Keratinocyte (primary cell): ENCODE measurements at regions not wholly inside any gene's neighbourhood (a gene's known extent, or its start where the extent isn't known, plus 50 kb on each side); places are given as distances from the start of the nearest gene placed in this dataset.

Experiments
- EZH2 ChIP-seq: IDR thresholded peaks from one replicate; pipeline ENCODE4 v1.6.1; 2012; ENCODE audit warnings: inconsistent platforms, mild to moderate bottlenecking, low read length, moderate library complexity
- TF ChIP-seq, protein P1 (sequence below), 3 experiments: IDR thresholded peaks in 1 of 3; conservative IDR thresholded peaks in 1 of 3; optimal IDR thresholded peaks in 1 of 3; 2 replicates in 2 of 3; 3 replicates in 1 of 3; pipeline versions ENCODE3 to v1.5.1; 2011; ENCODE audit warnings: low read length in 3 of 3, mild to moderate bottlenecking in 3 of 3, moderate library complexity in 2 of 3, control low read depth in 1 of 3, inconsistent platforms in 1 of 3; ENCODE audit not compliant: insufficient read depth in 2 of 3; ENCODE audit errors: extremely low read depth in 1 of 3

DNA sequence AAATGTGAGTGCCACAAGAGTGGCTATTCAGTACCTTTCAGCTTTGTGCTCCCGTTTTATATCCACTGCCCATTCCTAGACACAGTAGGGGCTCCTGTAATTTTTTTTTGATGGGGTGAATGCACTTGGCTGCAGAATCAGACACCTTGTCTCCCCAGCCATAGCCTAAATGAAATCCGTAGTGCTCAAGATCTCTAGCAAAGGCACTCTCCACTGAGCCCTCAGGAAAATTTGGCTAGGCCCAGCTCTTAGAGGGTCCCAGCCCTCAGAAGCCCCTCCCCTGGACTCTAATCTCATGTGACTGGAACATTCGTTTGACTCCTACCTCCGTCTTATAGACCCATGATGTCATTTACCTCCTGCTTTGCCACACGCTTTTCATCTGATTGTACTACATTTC is 323.9 kb downstream of the SMAD2 start:
- TF ChIP-seq EZH2 = no peak
- TF ChIP-seq, protein P1, sequence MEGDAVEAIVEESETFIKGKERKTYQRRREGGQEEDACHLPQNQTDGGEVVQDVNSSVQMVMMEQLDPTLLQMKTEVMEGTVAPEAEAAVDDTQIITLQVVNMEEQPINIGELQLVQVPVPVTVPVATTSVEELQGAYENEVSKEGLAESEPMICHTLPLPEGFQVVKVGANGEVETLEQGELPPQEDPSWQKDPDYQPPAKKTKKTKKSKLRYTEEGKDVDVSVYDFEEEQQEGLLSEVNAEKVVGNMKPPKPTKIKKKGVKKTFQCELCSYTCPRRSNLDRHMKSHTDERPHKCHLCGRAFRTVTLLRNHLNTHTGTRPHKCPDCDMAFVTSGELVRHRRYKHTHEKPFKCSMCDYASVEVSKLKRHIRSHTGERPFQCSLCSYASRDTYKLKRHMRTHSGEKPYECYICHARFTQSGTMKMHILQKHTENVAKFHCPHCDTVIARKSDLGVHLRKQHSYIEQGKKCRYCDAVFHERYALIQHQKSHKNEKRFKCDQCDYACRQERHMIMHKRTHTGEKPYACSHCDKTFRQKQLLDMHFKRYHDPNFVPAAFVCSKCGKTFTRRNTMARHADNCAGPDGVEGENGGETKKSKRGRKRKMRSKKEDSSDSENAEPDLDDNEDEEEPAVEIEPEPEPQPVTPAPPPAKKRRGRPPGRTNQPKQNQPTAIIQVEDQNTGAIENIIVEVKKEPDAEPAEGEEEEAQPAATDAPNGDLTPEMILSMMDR (optimal IDR thresholded peaks at IDR 0.05 in 1 of 3, IDR thresholded peaks at IDR 0.05 in 1 of 3, conservative IDR thresholded peaks at IDR 0.05 in 1 of 3; ENCODE audit: extremely low read depth in 1 of 3, insufficient read depth in 2 of 3, low read length in 3 of 3) = no peak
